Pancreas (tissue), 10 donors: ENCODE measurements at regions not wholly inside any gene's neighbourhood (a gene's known extent, or its start where the extent isn't known, plus 50 kb on each side); places are given as distances from the start of the nearest gene placed in this dataset.

Experiments
- ATAC-seq, 4 donors: fragments of 200-7000 bp; cut with Tn5 transposase; one replicate each; pipeline versions ENCODE4 v1.8.0 to v1.9.1; 2020; ENCODE audit warnings: mild to moderate bottlenecking in 4 of 4, moderate library complexity in 4 of 4
- DNase-seq, 6 donors: peaks; one replicate each; pipeline ENCODE4 v3.0.0-alpha.2; 2020
- FAIRE-seq: peaks from 2 replicates; lab custom pipeline; 2012; peaks lifted over from hg19 to GRCh38; lab: Jason Lieb, UNC
- H3K27ac ChIP-seq, 4 donors: fragments of 200-600 bp; sonication (generic); 1 replicate in 3 of 4; 2 replicates in 1 of 4; pipeline versions ENCODE4 v1.5.0 to v1.8.0; 2020
- H3K27me3 ChIP-seq, 4 donors: fragments of 200-600 bp; one replicate each; pipeline ENCODE4 v1.8.0; 2021
- H3K36me3 ChIP-seq, 3 donors: fragments of 200-600 bp; sonication (generic) in 1 of 3; one replicate each; pipeline versions ENCODE4 v1.5.0 to v1.8.0; 2020 to 2021
- H3K4me1 ChIP-seq, 3 donors: fragments of 200-600 bp; one replicate each; pipeline ENCODE4 v1.8.0; 2021
- H3K4me3 ChIP-seq, 4 donors: fragments of 200-600 bp; sonication (generic) in 2 of 4; one replicate each; pipeline versions ENCODE4 v1.5.0 to v1.8.0; 2020 to 2021
- H3K9me3 ChIP-seq, 4 donors: fragments of 200-600 bp; one replicate each; pipeline ENCODE4 v1.8.0; 2021
- CTCF ChIP-seq, 4 donors: fragments of 200-600 bp; sonication (generic) in 3 of 4; IDR thresholded peaks; one replicate each; pipeline versions ENCODE4 v1.5.0 to v1.8.0; 2021; ENCODE audit warnings: antibody characterized with exemption in 4 of 4
- WGBS, 2 donors: extraction: QIAGEN DNeasy Blood & Tissue Kit; methylation state at CpG; one replicate each; pipeline ENCODE4 v1.1.7; 2013; 5-methylcytosine and 5-hydroxymethylcytosine counted together
- intact Hi-C, 3 donors: fragments of 100-400 bp; cut with DNase I; formaldehyde crosslinking; loops; one replicate each; pipeline versions ENCODE4 v1.11.1 to v1.14.2; 2022
- donor health status: healthy with polysubstance abuse.
- donor health status: DM: no; HTN: no; CAD: no; lungs with moderate emphysema.
- donor health status: DM: no; HTN: no; CAD: no.
- donor health status: control.
- donor health status: control.
- donor health status: Bipolar disorder and iron deficiency.
- donor health status: DM: yes; HTN: yes; CAD: no.
- donor health status: DM: no; HTN: no; CAD: no.
- donor health status: DM: no; HTN: no; CAD: no.
- donor health status: DM: yes; HTN: yes; CAD: no.

- FAIRE-seq, result no peak
- Histone ChIP-seq H3K4me1 (no peaks in the 10 kb centered on the region), H3K9me3 (no peaks in the 10 kb centered on the region), H3K36me3 (no peaks in the 10 kb centered on the region), H3K4me3 (no peak overlapping the region), H3K27me3 (no peaks in the 10 kb centered on the region), H3K27ac (no peak overlapping the region)
- DNase-seq, result no peak
- ATAC-seq, result no peak
- 59 to 62% methylated on average over 2 of the region's 2 CpGs for WGBS, 2 donors
- no peak for TF ChIP-seq CTCF (IDR thresholded peaks at IDR 0.05)
- intact Hi-C loops, result no loop called here
Observed at GRCh38 chr1:238738892-238739291, 647.5 kb upstream of the CHRM3 start.

- FAIRE-seq (no peak), ATAC-seq (no peak), DNase-seq (no peak)
- no peak overlapping the region for H3K27ac ChIP-seq
- no peak overlapping the region for H3K4me3 ChIP-seq
- no peaks in the 10 kb centered on the region for H3K9me3 ChIP-seq
- H3K27me3 ChIP-seq, result no peaks in the 10 kb centered on the region
- no peaks in the 10 kb centered on the region for H3K4me1 ChIP-seq
- TF ChIP-seq CTCF (IDR thresholded peaks at IDR 0.05), result no peak
- no peaks in the 10 kb centered on the region for H3K36me3 ChIP-seq
- intact Hi-C loops, result no loop called here
Observed at GRCh38 chr1:238727670-238728069, 658.7 kb upstream of the CHRM3 start.

- Histone ChIP-seq H3K9me3 (no peaks in the 10 kb centered on the region), H3K4me1 (no peaks in the 10 kb centered on the region), H3K27ac (no peak overlapping the region), H3K36me3 (no peaks in the 10 kb centered on the region), H3K27me3 (no peaks in the 10 kb centered on the region), H3K4me3 (no peak overlapping the region)
- 59 to 70% methylated on average over 4 of the region's 4 CpGs for WGBS, 2 donors
- ATAC-seq (no peak), FAIRE-seq (no peak), DNase-seq (no peak)
- TF ChIP-seq CTCF (IDR thresholded peaks at IDR 0.05), result no peak
- intact Hi-C loops, result no loop called here
Observed at GRCh38 chr1:238722812-238723211, 663.6 kb upstream of the CHRM3 start.

GRCh38 chr1:238710697-238711096 is 675.7 kb upstream of the CHRM3 start:
- intact Hi-C loops, result no loop called here
- no peak overlapping the region for H3K27ac ChIP-seq
- no peaks in the 10 kb centered on the region for H3K9me3 ChIP-seq
- DNase-seq (no peak), FAIRE-seq (no peak), ATAC-seq (no peak)
- 74 to 84% methylated on average over 2 of the region's 2 CpGs for WGBS, 2 donors
- H3K36me3 ChIP-seq, result no peaks in the 10 kb centered on the region
- no peaks in the 10 kb centered on the region for H3K4me1 ChIP-seq
- H3K4me3 ChIP-seq, result no peak overlapping the region
- H3K27me3 ChIP-seq, result no peaks in the 10 kb centered on the region
- no peak for TF ChIP-seq CTCF (IDR thresholded peaks at IDR 0.05)

- WGBS, 2 donors, result 88 to 89% methylated on average over 5 of the region's 5 CpGs
Observed at GRCh38 chr1:238701024-238701423, 685.3 kb upstream of the CHRM3 start.

More at GRCh38 chr1:238701024-238701423, 685.3 kb upstream of the CHRM3 start:
- Histone ChIP-seq H3K9me3 (no peaks in the 10 kb centered on the region), H3K4me3 (no peak overlapping the region), H3K36me3 (no peaks in the 10 kb centered on the region), H3K27ac (no peak overlapping the region), H3K4me1 (no peaks in the 10 kb centered on the region), H3K27me3 (no peaks in the 10 kb centered on the region)
- intact Hi-C loops, result no loop called here
- DNase-seq (no peak), ATAC-seq (no peak), FAIRE-seq (no peak)
- TF ChIP-seq CTCF (IDR thresholded peaks at IDR 0.05), result no peak
